ENCODE measurements at regions not wholly inside any gene's neighbourhood (a gene's known extent, or its start where the extent isn't known, plus 50 kb on each side); places are given as distances from the start of the nearest gene placed in this dataset.

DNA sequence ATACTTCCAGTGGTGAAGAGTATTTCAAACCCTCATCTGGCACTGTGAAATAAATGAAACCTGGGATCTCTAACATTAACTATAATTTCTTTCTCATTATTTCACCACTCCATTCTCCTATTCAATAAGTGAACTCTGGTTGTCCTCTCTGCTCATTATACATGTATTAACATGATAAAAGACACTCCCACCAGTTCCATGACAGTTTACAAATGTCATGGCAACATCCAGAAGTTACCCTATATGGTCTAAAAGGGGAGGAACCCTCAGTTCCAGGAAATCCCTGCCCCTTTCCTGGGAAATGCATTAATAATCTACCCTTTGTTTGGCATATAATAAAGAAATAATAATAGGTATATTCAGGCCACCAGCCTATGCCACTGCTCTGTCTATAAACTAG is 62.7 kb upstream of the BRINP3 start:
- Histone ChIP-seq H2AFZ (ENCODE audit: low read depth, low read length) (no peak overlapping the region), H3K4me2 (ENCODE audit: low read length) (no peak overlapping the region), H3K4me3 (ENCODE audit: insufficient read depth, low read depth, low read length) (no peak overlapping the region), H3K9me3 (ENCODE audit: insufficient read depth, low read depth, low read length) (no peaks in the 10 kb centered on the region), H3K9ac (ENCODE audit: low read length) (no peak overlapping the region), H3K27ac (ENCODE audit: low read depth, low read length) (no peak overlapping the region), H3K79me2 (ENCODE audit: insufficient read depth, low read length) (no peaks in the 10 kb centered on the region), H3K27me3 (ENCODE audit: insufficient read depth, low read length) (no peaks in the 10 kb centered on the region), H3K36me3 (ENCODE audit: insufficient read depth, low read length) (no peaks in the 10 kb centered on the region), H3K4me1 (ENCODE audit: insufficient read depth, low read length) (no peaks in the 10 kb centered on the region), H4K20me1 (ENCODE audit: insufficient read depth, low read length) (no peaks in the 10 kb centered on the region)
- no peaks in the 10 kb centered on the region for H3K9me3 Mint-ChIP-seq (ENCODE audit: unreplicated experiment)
- H3K36me3 Mint-ChIP-seq (ENCODE audit: low read depth, unreplicated experiment), result no peaks in the 10 kb centered on the region
- FAIRE-seq, result no peak
- H3K4me1 Mint-ChIP-seq (ENCODE audit: low read depth, unreplicated experiment), result no peaks in the 10 kb centered on the region
- H3K27me3 Mint-ChIP-seq (ENCODE audit: low read depth, unreplicated experiment), result no peaks in the 10 kb centered on the region
- no peak overlapping the region for H3K4me3 Mint-ChIP-seq (ENCODE audit: unreplicated experiment)
- no peak for TF ChIP-seq EZH2 (IDR thresholded peaks at IDR 0.05; ENCODE audit: insufficient read depth, low read length)
- TF ChIP-seq, protein P1, sequence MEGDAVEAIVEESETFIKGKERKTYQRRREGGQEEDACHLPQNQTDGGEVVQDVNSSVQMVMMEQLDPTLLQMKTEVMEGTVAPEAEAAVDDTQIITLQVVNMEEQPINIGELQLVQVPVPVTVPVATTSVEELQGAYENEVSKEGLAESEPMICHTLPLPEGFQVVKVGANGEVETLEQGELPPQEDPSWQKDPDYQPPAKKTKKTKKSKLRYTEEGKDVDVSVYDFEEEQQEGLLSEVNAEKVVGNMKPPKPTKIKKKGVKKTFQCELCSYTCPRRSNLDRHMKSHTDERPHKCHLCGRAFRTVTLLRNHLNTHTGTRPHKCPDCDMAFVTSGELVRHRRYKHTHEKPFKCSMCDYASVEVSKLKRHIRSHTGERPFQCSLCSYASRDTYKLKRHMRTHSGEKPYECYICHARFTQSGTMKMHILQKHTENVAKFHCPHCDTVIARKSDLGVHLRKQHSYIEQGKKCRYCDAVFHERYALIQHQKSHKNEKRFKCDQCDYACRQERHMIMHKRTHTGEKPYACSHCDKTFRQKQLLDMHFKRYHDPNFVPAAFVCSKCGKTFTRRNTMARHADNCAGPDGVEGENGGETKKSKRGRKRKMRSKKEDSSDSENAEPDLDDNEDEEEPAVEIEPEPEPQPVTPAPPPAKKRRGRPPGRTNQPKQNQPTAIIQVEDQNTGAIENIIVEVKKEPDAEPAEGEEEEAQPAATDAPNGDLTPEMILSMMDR (IDR thresholded peaks at IDR 0.05; ENCODE audit: insufficient read depth, low read depth, low read length), result no peak
- H3K27ac Mint-ChIP-seq (ENCODE audit: unreplicated experiment), result no peak overlapping the region
- DNase-seq (ENCODE audit: low read depth), result no peak

DNA sequence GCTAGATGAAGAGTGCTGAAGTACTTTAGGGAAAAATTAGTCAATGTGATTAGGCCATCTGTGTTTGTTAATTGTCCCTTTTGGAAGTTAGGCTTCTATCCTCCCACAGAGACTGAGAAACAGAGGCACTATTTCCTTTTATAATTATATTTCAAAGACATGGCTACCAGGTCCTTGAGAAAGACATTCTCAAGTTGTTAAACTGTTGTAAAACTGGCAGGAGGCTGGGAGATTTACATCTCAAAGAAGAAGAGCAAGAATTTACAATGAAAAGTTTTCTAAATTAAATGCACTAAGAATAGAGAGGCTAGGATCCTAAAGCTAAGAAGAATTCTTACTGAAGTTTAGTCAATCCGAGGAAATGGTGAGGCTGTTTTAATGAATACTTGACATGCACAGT is 74.0 kb upstream of the BRINP3 start:
- TF ChIP-seq, protein P1 (IDR thresholded peaks at IDR 0.05; ENCODE audit: insufficient read depth, low read depth, low read length), result no peak
- no peak for TF ChIP-seq EZH2 (IDR thresholded peaks at IDR 0.05; ENCODE audit: insufficient read depth, low read length)
- no peak overlapping the region for H3K27ac ChIP-seq (ENCODE audit: low read depth, low read length)
- no peaks in the 10 kb centered on the region for H3K27me3 ChIP-seq (ENCODE audit: insufficient read depth, low read length)
- no peaks in the 10 kb centered on the region for H3K9me3 ChIP-seq (ENCODE audit: insufficient read depth, low read depth, low read length)
- no peak overlapping the region for H2AFZ ChIP-seq (ENCODE audit: low read depth, low read length)
- FAIRE-seq, result no peak
- no peak overlapping the region for H3K9ac ChIP-seq (ENCODE audit: low read length)
- H3K27ac Mint-ChIP-seq (ENCODE audit: unreplicated experiment), result no peak overlapping the region
- no peaks in the 10 kb centered on the region for H3K27me3 Mint-ChIP-seq (ENCODE audit: low read depth, unreplicated experiment)
- no peaks in the 10 kb centered on the region for H3K36me3 Mint-ChIP-seq (ENCODE audit: low read depth, unreplicated experiment)
- no peaks in the 10 kb centered on the region for H3K4me1 Mint-ChIP-seq (ENCODE audit: low read depth, unreplicated experiment)
- H3K4me3 Mint-ChIP-seq (ENCODE audit: unreplicated experiment), result no peak overlapping the region
- H3K4me1 ChIP-seq (ENCODE audit: insufficient read depth, low read length), result no peaks in the 10 kb centered on the region
- H3K4me3 ChIP-seq (ENCODE audit: insufficient read depth, low read depth, low read length), result no peak overlapping the region
- no peak overlapping the region for H3K4me2 ChIP-seq (ENCODE audit: low read length)
- no peaks in the 10 kb centered on the region for H3K9me3 Mint-ChIP-seq (ENCODE audit: unreplicated experiment)
- H3K36me3 ChIP-seq (ENCODE audit: insufficient read depth, low read length), result no peaks in the 10 kb centered on the region
- no peak for DNase-seq (ENCODE audit: low read depth)
- no peaks in the 10 kb centered on the region for H3K79me2 ChIP-seq (ENCODE audit: insufficient read depth, low read length)
- H4K20me1 ChIP-seq (ENCODE audit: insufficient read depth, low read length), result no peaks in the 10 kb centered on the region

DNA sequence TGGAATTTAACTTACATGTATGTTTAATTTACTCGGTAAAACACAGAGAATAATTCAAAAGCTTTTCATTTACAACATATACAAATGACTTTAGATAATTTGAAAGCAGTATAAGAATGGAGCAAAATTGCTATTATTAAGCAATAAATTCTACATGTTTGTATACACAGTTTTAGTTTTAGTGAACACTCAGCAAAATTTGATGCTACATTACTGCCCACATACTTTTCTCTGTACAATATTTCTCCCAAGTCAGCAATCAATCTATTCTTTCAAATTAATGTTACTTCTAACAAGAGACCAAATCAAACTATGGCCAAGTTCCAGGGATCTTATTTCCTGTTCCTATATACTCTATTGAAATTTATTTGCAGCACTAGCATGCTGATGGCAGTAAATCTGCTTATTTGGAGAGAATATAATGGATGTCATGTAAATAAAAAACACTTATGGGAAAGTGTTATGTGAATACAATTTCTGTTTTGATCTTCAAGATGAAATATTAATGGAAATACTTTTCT is 82.6 kb upstream of the BRINP3 start:
- TF ChIP-seq, protein P1 (IDR thresholded peaks at IDR 0.05; ENCODE audit: insufficient read depth, low read depth, low read length), result no peak
- no peak for TF ChIP-seq EZH2 (IDR thresholded peaks at IDR 0.05; ENCODE audit: insufficient read depth, low read length)

More for the DNA sequence above, 82.6 kb upstream of the BRINP3 start:
- Mint-ChIP-seq H3K4me3 (ENCODE audit: unreplicated experiment) (no peak overlapping the region), H3K27me3 (ENCODE audit: low read depth, unreplicated experiment) (no peaks in the 10 kb centered on the region), H3K4me1 (ENCODE audit: low read depth, unreplicated experiment) (no peaks in the 10 kb centered on the region), H3K36me3 (ENCODE audit: low read depth, unreplicated experiment) (no peaks in the 10 kb centered on the region), H3K9me3 (ENCODE audit: unreplicated experiment) (no peaks in the 10 kb centered on the region), H3K27ac (ENCODE audit: unreplicated experiment) (no peak overlapping the region)
- no peaks in the 10 kb centered on the region for H4K20me1 ChIP-seq (ENCODE audit: insufficient read depth, low read length)
- H3K79me2 ChIP-seq (ENCODE audit: insufficient read depth, low read length), result no peaks in the 10 kb centered on the region
- no peak overlapping the region for H3K4me3 ChIP-seq (ENCODE audit: insufficient read depth, low read depth, low read length)
- H3K27ac ChIP-seq (ENCODE audit: low read depth, low read length), result no peak overlapping the region
- no peak for DNase-seq (ENCODE audit: low read depth)
- H3K4me1 ChIP-seq (ENCODE audit: insufficient read depth, low read length), result no peaks in the 10 kb centered on the region
- H3K9ac ChIP-seq (ENCODE audit: low read length), result no peak overlapping the region
- H2AFZ ChIP-seq (ENCODE audit: low read depth, low read length), result no peak overlapping the region
- no peak for FAIRE-seq
- H3K27me3 ChIP-seq (ENCODE audit: insufficient read depth, low read length), result no peaks in the 10 kb centered on the region
- H3K36me3 ChIP-seq (ENCODE audit: insufficient read depth, low read length), result no peaks in the 10 kb centered on the region
- H3K9me3 ChIP-seq (ENCODE audit: insufficient read depth, low read depth, low read length), result peaks cover 2% of the 10 kb centered on the region
- H3K4me2 ChIP-seq (ENCODE audit: low read length), result no peak overlapping the region
